ACHN (cell line): ENCODE measurements at regions not wholly inside any gene's neighbourhood (a gene's known extent, or its start where the extent isn't known, plus 50 kb on each side); places are given as distances from the start of the nearest gene placed in this dataset.

Experiments used
- DNase-seq: peaks from one replicate; pipeline ENCODE4 v3.0.0-alpha.2; 2015
- in situ Hi-C: cut with HindIII; loops from 2 replicates; pipeline ENCODE4 v1.10.0; 2017; ENCODE audit warnings: low sequenced_read_pairs, low pct_ligation_motif_present, low pct_unique_long_range_greater_than_20kb

DNA sequence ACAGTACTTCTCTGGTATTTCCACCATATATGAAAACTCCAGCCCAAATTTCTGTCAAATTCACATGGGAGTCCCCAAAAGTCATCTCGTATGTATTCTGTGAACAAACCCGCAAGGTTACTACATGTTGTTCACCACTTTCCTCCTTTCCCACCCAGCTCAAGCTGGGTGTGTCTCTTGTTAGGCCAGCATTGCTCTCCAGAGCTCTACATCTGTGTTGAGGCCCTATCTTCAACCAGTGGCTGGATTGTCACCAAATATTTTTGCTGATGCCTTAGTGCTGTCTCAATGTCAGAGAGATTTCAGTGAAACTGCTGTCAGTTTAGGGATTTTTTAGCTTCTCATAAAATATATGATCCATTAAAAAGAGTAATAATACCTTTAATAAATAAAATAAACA lies 230.9 kb downstream of the BTG1 start:
- no peak for DNase-seq
- in situ Hi-C loops = no loop called here

DNA sequence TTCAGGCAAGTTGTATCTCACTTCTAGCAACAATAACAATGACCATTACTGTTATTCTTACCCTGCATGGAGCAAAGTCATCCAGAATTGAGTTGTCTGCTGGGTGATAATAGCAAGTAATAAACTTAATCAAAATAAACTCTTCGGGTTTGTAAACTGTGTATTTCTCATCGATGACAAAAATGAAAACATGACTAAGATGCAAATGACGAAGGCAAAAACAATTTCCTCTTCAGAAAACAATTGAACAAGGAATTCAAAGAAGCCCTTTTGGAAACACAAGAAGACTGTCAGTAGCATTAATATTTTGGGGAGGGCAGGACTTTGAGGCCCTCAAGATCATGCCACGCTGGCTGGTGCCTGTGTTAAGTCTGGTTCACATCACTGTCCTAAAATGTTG lies 232.0 kb downstream of the BTG1 start:
- DNase-seq = no peak
- in situ Hi-C loops = no loop called here

DNA sequence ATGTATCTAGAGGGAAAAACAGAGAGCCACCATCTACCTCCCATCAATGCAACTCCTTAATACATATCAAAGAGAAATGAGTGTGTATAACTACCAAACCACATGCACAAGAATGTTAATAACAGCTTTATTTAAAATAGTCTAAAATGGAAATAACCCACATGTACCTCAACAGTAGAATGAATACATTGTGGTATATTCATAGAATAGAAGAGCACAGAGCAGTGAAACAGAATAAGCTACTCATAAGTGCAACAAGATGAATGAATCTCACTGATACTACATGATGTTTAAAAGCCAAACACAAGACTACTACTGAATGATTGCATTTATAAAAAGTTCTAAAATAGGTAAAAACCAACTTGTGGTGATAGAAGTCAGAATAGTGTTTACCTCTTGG lies 232.5 kb downstream of the BTG1 start:
- in situ Hi-C loops = no loop called here
- no peak for DNase-seq

DNA sequence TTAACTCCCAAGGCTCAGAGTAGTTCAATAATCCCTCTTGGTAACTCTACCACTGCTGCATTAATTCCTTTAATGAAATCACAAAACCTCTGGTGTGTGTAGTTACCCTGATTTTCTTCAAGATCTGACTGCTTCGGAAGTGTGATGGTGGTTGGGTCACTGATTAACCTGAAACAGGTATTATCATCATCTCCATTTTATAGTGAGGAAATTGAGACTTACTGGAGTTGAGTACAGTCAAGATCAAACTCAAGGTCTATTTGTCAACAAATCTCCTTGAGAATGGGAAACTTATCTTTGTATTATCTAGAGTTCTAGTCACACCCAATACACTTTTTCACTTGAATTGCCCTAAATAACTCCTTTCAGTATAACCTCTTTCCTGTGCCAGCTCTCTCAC lies 233.5 kb downstream of the BTG1 start:
- no peak for DNase-seq
- in situ Hi-C loops = no loop called here

DNA sequence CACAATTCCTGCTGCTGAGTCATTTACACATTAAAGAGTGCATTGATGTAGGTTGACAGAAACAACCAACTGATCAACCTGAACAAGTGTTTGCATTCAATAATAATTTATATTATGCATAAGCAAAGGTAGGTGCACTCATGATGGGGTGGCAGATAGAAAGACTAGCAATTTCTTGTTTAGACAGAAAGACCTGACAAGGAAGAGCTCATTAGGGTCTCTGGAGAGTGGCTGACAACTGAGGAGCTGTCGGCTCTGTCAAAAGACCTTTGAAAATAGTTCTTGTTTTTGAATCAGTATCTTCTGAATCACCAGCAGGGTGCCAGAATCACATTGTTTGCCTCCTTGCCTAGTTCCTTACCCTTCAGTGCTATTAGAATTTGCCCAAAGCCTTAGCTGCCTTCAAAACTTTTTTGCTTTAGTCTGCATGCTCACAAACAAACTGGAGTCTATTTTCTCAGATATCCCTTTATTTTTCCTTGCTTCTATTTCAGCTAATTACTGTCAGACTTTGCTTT lies 234.7 kb downstream of the BTG1 start:
- DNase-seq = no peak
- in situ Hi-C loops = no loop called here

DNA sequence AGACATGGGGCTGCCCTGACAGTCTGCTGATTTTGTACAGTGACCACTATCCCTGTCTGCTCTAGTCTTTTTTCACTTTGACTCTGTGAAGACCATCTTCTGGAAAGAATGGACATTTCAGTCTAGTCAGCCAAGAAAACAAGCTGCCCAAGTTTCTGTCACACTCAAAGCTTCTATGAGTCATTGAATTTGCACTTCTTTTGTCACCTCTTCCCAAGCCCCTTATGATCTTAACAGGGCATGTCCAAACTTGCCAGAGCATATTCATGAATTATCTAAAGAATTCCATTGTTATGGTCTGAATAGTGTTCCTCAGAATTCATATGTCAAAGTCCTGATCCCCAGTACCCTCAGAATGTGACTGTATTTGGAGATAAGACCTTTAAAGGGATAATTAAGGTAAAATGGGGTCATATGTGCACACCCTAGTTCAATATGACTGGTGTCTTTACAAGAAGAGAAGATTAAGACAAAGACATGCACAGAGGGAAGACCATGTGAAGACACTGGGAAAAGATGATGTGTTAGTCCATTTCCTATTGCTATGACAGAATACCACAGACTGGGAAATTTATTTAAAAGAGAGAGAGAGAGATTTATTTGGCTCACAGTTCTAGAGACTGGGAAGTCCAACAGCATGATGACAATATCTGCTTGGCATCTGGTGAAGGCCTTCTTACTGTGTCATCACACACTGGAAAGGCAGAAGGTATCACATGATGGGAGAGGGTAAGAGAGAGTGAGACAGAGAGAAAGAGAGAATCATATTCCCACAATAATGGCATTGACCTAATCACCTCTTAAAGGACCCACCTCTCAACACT lies 242.6 kb downstream of the BTG1 start:
- in situ Hi-C loops = no loop called here
- no peak for DNase-seq

DNA sequence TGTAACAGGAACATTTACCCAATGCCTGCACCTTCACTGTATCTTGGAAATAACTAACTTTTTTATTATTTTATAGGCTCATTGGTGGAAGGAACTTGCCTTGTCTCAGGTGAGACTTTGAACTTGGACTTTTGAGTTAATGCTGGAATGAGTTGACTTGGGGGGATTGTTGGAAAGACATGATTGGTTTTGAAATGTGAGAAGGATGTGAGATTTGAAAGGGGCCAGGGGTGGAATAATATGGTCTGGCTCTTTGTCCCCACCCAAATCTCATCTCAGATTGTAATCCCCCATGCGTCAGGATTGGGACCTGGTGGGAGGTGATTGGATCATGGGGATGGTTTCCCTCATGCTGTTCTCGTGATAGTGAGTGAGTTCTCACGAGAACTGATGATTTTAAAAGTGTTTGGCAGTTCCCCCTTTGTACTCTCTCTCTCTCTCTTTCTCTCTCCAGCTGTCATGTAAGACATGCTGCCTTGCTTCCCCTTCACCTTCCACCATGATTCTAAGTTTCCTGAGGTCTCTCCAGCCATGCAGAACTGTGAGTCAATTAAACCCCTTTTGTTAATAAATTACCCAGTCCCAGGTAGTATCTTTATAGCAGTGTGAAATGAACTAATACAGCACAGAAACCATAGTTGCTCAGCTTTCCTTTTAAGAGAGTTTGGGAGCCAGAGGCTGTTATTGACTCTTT lies 244.1 kb downstream of the BTG1 start:
- in situ Hi-C loops = no loop called here
- no peak for DNase-seq

DNA sequence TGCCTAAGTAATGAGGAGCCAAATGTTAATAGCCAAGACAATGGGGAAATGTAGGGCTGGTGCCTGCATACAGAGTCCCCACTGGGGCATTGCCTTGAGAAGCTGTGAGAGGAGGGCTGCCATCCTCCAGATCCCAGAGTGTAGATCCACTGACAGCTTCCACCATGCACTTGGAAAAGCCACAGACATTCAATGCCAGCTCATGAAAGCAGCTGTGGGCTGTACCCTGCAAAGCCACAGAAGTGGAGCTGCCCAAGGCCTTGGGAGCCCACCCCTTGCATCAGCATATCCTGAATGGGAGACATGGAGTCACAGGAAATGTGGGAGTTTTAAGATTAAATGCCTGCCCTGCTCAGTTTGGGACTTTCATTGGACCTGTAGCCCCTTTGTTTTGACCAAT lies 244.7 kb downstream of the BTG1 start:
- no peak for DNase-seq
- in situ Hi-C loops = no loop called here

DNA sequence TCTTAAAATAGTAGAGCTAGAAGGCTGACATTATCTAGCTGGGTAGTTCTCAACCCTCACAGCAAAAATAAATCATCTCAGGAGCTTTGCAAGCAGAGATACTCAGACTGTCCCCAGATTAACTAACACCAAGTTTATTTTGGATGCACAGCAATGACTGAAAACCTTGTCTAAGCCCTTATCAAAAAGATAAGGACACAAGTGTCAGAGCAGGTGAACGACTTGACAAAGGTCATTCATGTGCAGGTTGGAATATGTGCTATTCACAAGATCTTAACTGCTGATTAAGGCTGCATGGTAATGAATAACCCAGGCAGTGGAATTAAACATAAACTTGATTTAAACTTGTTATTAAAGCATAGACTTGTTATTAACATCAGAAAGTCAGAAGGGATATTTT lies 246.6 kb downstream of the BTG1 start:
- no peak for DNase-seq
- in situ Hi-C loops = no loop called here

DNA sequence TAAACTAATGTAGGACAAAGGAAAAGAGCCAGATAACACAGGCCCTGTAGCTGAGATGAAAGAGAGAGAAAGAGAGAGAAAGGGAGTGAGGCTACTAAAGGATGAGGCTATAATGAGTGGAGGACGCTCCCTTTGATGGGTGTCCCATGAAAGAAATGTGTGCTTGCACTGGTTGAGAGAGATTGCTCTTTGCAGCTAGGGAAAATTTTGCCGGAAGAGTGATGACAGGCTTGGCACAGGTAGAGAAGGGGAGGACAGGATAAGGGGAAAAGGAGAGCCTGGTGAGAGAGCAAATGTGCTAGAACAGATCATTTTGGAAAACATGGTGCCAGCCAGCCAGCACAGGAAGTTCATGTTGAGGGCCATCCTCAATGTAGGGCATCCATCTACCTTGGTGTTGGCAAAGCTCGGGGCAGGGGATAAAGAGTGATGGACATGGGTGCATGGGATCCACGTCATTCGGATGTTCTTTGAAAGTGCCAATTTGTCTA lies 248.6 kb downstream of the BTG1 start:
- no peak for DNase-seq
- in situ Hi-C loops = no loop called here

DNA sequence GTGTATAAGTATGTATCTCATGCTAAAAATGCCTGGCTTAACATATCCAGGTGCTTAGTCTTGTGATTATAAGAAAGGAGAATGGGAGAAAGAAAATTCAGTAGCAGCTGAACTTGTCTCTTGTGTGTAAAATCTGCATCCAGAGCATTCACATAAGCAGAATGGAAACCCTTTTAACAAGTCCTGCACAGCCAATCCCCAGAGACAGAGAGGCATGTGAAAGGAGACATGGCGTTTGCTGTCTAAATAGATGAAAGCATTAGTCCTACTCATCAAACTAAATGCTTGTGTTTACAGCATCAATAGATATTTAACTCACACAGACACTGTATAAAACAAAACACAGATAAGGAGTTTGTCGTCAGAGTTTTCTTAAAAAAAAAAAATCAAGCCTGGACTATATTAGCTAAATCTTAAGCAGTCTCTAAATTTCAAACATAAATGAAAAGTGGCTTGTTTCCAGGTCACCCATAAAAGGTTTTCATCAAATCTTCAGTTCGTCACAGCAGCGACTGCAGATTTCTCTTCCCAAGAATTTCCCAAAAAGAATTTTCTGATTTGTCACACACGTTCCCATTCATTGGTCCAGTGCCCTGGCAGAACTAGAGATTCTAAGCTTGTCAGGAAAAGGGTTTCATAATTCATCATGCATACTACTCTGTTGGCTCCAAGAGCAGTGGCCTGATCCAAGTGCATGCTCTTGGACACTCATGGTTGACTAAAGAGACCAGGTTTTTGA lies 249.2 kb downstream of the BTG1 start:
- no peak for DNase-seq
- in situ Hi-C loops = no loop called here

DNA sequence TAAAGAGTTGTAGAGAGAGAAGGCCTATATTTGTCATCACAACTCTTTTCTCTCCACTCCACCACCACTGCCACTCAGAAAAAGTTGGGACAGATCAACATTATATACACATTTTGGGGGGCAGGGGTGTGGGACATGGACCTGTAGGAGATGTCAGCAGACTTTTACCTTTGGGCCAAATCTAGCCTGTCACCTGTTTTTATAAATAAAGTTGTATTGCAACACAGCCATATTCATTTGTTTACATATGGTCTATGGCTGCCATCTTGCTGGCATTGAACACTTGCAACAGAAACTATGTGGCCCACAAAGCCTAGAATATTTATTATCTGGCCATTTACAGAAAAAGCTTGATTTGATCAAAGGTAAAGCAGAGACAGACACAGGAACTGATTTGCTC lies 250.7 kb downstream of the BTG1 start:
- DNase-seq = no peak
- in situ Hi-C loops = no loop called here

DNA sequence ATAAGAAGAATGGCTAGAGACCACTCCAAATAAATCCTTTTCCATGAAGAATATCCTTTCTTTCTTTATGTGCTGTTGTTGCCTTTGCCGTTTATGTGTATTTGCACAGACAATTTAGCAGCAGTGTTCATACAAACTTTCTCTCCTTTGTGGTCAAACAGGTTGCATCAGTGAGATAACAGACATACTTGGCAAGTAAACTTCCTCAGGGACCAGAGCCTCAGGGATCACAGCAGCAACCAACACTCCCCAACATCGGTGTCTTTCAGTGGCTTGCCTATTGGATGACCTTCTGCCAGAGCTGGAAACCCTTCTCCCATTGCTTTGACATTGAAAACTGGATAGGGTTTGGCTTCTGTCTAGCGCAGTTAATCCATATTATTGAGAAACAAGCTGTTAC lies 252.2 kb downstream of the BTG1 start:
- in situ Hi-C loops = no loop called here
- no peak for DNase-seq

DNA sequence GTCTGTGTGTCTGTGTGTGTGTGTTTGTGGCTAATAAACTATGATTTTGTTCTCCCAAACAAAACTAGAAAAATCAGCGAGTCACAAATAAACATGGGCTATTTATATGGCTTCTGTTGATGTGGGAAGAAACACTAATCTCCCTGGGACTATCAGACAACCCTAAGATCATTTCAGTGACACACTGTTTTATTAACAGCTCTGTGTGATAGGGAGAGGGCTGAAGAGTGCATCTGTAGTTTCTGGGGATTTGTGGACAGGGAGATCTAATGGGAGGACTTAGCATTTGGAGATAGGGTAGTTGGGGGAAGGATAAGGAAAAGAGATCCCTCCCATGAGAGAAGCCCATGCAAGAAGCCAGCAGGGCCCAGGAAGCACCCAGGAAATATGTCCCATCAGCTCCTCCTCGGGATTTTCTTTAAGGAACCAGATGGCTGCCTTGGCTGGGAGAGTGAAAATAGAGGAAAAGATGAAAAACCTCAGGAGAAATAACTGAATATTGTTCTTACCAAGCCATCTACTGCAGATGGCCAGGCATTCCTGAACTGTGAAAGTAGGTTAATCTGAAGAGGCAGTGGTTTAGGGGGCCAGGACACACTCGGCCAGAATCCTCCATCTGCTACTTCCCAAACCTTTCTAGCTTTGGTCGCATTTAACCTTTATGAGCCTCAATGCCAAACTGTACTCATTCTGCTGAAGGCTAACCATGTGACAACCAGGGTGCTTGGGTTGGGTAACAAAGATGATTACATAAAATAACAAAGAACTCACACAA lies 253.4 kb downstream of the BTG1 start:
- no peak for DNase-seq
- in situ Hi-C loops = no loop called here

DNA sequence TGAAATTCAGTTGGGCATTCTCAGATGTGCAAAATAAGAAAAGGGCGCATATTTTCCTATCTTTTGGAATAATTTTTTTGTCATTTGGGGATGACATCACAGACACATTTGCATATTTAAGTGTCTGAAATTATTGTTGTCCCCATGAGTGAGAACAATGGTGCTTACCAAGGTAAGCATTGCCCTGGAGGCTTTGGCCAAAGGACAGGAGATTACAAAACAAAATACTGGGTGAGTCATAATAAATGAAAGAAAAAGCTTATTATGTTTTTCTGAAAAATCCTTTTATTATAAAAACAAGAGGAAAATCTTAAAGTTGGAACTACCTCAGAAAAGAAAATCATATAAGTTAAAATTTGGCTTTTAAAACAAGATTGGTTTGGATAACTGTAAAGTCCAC lies 254.9 kb downstream of the BTG1 start:
- in situ Hi-C loops = no loop called here
- DNase-seq = no peak

DNA sequence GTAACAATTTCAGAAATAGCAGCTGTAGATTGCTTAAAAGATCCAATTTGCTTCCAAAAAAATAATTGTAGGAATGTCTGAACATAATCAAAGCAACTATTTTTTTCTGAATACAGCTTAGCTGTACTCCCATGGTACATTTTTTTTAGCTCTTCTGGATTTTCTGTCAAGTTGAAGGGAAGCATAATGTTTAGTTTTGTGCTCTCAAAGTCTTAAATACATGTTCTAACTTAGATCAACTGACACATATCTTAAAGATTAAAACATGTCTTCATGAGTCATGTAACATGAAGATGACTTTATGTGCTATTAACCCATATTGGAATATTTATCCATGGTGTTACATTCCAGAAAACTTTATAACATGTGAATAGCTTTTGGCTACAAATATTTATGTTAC lies 255.7 kb downstream of the BTG1 start:
- in situ Hi-C loops = no loop called here
- DNase-seq = no peak

DNA sequence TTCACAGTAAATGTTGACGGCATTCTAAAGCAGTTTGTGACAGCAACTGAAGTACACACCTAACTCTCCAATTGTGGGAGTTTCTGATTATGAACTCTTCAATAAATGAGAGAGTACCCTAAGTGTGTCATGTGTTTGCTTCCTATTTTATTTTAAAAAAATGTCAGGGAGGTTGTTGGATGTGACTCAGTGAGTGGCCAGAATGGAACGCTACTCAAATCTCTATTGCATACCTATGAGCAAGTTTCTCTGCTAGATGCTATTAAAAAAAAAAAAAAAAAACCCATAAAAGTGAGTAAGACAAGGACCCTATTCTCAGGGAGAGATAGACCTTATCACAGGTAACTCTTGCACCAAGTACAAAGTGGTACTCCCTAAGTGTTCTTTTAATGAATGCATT lies 256.6 kb downstream of the BTG1 start:
- DNase-seq = no peak
- in situ Hi-C loops = no loop called here

DNA sequence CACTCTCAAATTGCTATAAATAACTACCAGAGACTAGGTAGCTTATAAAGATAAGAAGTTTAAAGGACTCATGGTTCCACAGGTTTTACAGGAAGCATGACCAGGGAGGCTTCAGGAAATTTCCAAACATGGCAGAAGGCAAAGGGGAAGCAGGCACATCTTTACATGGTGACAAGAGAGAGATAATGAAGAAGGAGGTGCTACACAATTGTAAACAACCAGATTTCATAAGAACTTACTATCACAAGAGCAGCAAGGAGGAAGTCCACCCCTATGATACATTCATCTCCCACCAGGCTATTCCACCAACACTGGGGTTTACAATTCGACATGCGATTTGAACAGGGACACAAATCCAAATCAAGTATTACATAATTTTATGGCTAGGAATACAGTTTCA lies 257.7 kb downstream of the BTG1 start:
- no peak for DNase-seq
- in situ Hi-C loops = no loop called here
